Natural killer cell (primary cell): ENCODE measurements at regions not wholly inside any gene's neighbourhood (a gene's known extent, or its start where the extent isn't known, plus 50 kb on each side); places are given as distances from the start of the nearest gene placed in this dataset.
"Not testable (repeated sequence)": the region's sequence is repeated elsewhere in the genome, so short reads cannot be mapped to it uniquely, and the experiment has no call there.

Experiments
- ATAC-seq, 3 donors: fragments of 150-1000 bp in 2 of 3; fragments of 200-7000 bp in 1 of 3; cut with Tn5 transposase; 1 replicate in 1 of 3; 2 replicates in 2 of 3; pipeline ENCODE4 v1.10.0; 2021; ENCODE audit warnings: mild to moderate bottlenecking in 2 of 3, moderate library complexity in 2 of 3
- DNase-seq, 2 donors: peaks; one replicate each; pipeline versions ENCODE4 v3.0.0 to v3.0.0-alpha.2; 2013 to 2021; ENCODE audit warnings: mixed read lengths in 1 of 2
- H3K27ac ChIP-seq: one replicate; pipeline ENCODE4 v1.5.1; 2013; ENCODE audit warnings: mild to moderate bottlenecking, low read length
- H3K27me3 ChIP-seq: one replicate; pipeline ENCODE4 v1.6.1; 2013; ENCODE audit warnings: low read length; ENCODE audit not compliant: control insufficient read depth, insufficient read depth
- H3K36me3 ChIP-seq: one replicate; pipeline ENCODE4 v1.6.1; 2013; ENCODE audit warnings: low read length; ENCODE audit not compliant: control insufficient read depth, insufficient read depth
- H3K4me1 ChIP-seq: one replicate; pipeline ENCODE4 v1.6.1; 2013; ENCODE audit warnings: low read length; ENCODE audit not compliant: control insufficient read depth, insufficient read depth
- H3K4me3 ChIP-seq: one replicate; pipeline ENCODE4 v1.5.1; 2013; ENCODE audit warnings: low read length
- H3K9me3 ChIP-seq: one replicate; pipeline ENCODE4 v1.6.1; 2013; ENCODE audit warnings: low read length; ENCODE audit not compliant: control insufficient read depth, insufficient read depth
- H3K27ac Mint-ChIP-seq, 2 donors: one replicate each; pipeline ENCODE4 v1.8.0; 2022; ENCODE audit warnings: mild to moderate bottlenecking in 2 of 2, mixed read lengths in 2 of 2, moderate library complexity in 1 of 2
- H3K27me3 Mint-ChIP-seq, 2 donors: one replicate each; pipeline ENCODE4 v1.8.0; 2022; ENCODE audit warnings: low read depth in 2 of 2, mixed read lengths in 2 of 2
- H3K36me3 Mint-ChIP-seq: one replicate; pipeline ENCODE4 v1.8.0; 2022; ENCODE audit warnings: mixed read lengths
- H3K4me1 Mint-ChIP-seq, 2 donors: one replicate each; pipeline ENCODE4 v1.8.0; 2022; ENCODE audit warnings: mixed read lengths in 2 of 2
- H3K4me3 Mint-ChIP-seq: one replicate; pipeline ENCODE4 v1.8.0; 2022; ENCODE audit warnings: mild to moderate bottlenecking, moderate library complexity, mixed read lengths
- H3K9me3 Mint-ChIP-seq, 2 donors: one replicate each; pipeline ENCODE4 v1.8.0; 2022; ENCODE audit warnings: mixed read lengths in 2 of 2
- WGBS: methylation state at CpG from one replicate; pipeline ENCODE4 v1.1.7; 2013; ENCODE audit warnings: missing lambda C conversion rate; ENCODE audit not compliant: insufficient coverage; 5-methylcytosine and 5-hydroxymethylcytosine counted together
- intact Hi-C: fragments of 100-400 bp; cut with micrococcal nuclease; formaldehyde crosslinking; loops from one replicate; pipeline ENCODE4 v1.14.2; 2022
- TF ChIP-seq, protein P1 (sequence below): fragments of 200-600 bp; IDR thresholded peaks from one replicate; pipeline ENCODE4 v1.8.0; 2022; ENCODE audit warnings: antibody characterized with exemption

DNA sequence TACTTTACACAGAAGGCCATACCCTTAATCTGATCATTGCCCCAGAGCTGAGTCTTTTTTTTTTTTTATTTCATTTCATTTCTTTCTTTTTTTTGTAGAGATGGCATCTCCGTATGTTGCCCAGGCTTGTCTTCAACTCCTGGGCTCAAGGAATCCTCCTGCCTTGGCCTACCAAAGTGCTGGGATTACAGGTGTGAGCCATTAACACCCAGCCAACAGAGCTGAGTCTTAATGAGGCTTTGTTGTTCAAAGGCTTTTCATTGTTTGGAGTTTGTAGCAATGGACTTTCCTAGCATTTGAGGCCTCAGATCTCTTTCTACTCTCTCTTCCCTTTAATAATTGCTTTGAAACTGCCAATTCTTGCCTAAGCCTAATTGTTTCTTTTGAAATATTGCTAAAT is 176.5 kb upstream of the FBN2 start:
- Mint-ChIP-seq H3K4me1 (no peaks in the 10 kb centered on the region), H3K9me3 (peaks cover 7 to 13% of the 10 kb centered on the region in 2 donors), H3K36me3 (no peaks in the 10 kb centered on the region), H3K27me3 (no peaks in the 10 kb centered on the region), H3K4me3 (no peak overlapping the region), H3K27ac (no peak overlapping the region)
- intact Hi-C loops = no loop called here
- 100% methylated on average over 1 of the region's 1 CpG for WGBS
- ATAC-seq (no peak), DNase-seq (no peak)
- Histone ChIP-seq H3K9me3 (no peaks in the 10 kb centered on the region), H3K27me3 (no peaks in the 10 kb centered on the region), H3K36me3 (no peaks in the 10 kb centered on the region), H3K4me1 (no peaks in the 10 kb centered on the region), H3K27ac (no peak overlapping the region), H3K4me3 (no peak overlapping the region)
- TF ChIP-seq, protein P1, sequence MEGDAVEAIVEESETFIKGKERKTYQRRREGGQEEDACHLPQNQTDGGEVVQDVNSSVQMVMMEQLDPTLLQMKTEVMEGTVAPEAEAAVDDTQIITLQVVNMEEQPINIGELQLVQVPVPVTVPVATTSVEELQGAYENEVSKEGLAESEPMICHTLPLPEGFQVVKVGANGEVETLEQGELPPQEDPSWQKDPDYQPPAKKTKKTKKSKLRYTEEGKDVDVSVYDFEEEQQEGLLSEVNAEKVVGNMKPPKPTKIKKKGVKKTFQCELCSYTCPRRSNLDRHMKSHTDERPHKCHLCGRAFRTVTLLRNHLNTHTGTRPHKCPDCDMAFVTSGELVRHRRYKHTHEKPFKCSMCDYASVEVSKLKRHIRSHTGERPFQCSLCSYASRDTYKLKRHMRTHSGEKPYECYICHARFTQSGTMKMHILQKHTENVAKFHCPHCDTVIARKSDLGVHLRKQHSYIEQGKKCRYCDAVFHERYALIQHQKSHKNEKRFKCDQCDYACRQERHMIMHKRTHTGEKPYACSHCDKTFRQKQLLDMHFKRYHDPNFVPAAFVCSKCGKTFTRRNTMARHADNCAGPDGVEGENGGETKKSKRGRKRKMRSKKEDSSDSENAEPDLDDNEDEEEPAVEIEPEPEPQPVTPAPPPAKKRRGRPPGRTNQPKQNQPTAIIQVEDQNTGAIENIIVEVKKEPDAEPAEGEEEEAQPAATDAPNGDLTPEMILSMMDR = no peak

DNA sequence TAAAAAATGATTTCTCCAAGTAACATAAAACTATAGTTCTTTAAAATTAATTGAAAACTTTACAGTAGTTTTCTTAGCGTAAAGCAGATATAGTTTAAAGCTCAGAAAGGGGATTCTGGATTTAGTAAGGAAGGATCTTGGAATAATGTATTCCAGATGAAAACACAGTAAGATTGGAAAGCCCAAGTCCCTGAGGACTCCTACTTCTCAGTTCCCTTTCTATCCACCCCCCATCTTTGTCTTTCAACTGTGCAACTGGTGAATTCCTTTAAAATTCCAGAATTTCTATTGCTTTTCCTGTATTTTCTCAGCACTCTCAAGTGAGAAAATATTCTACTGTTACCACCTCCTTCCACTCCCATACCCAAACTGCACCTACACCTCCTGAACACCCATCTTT is 184.5 kb upstream of the FBN2 start:
- no peaks in the 10 kb centered on the region for H3K36me3 Mint-ChIP-seq
- H3K9me3 Mint-ChIP-seq = peaks cover 12 to 14% of the 10 kb centered on the region in 2 donors
- DNase-seq (no peak), ATAC-seq (no peak)
- no peak overlapping the region for H3K27ac Mint-ChIP-seq
- TF ChIP-seq, protein P1 = no peak
- Histone ChIP-seq H3K9me3 (no peaks in the 10 kb centered on the region), H3K27me3 (no peaks in the 10 kb centered on the region), H3K4me1 (no peaks in the 10 kb centered on the region), H3K27ac (no peak overlapping the region), H3K4me3 (no peak overlapping the region), H3K36me3 (no peaks in the 10 kb centered on the region)
- H3K4me3 Mint-ChIP-seq = no peak overlapping the region
- intact Hi-C loops = no loop called here
- no CpG with 5 or more reads among the region's 1 CpG for WGBS
- no peaks in the 10 kb centered on the region for H3K27me3 Mint-ChIP-seq
- H3K4me1 Mint-ChIP-seq = no peaks in the 10 kb centered on the region

DNA sequence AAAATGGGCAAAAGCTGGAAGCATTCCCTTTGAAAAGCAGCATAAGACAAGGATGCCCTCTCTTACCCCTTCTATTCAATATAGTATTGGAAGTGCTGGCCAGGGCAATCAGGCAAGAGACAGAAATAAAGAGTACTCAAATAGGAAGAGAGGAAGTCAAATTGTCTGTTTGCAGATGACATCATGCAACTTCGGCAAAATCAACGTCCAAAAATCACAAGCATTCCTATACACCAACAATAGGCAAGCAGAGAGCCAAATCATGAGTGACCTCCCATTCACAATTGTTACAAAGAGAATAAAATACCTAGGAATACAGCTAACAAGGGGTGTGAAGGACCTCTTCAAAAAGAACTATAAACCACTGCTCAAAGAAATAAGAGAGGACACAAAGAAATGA is 192.0 kb upstream of the FBN2 start:
- not testable (repeated sequence) for ATAC-seq

DNA sequence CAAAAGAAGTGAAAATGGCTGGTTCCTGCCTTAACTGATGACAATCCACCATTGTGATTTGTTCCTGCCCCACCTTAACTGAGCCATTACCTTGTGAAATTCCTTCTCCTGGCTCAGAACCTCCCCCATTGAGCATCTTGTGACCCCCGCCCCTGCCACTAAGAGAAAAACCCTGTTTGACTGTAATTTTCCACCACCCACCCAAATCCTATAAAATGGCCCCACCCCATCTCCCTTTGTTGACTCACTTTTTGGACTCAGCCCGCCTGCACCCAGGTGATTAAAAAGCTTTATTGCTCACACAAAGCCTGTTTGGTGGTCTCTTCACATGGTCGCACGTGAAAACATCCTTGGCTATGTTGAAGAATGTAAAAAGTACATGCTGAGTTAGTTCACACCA is 197.6 kb upstream of the FBN2 start:
- H3K36me3 ChIP-seq, H3K27ac ChIP-seq, H3K36me3 Mint-ChIP-seq, H3K4me3 Mint-ChIP-seq, H3K4me1 ChIP-seq, H3K27me3 Mint-ChIP-seq, intact Hi-C loops, H3K4me3 ChIP-seq, ATAC-seq, DNase-seq, H3K4me1 Mint-ChIP-seq, H3K9me3 ChIP-seq, H3K27me3 ChIP-seq, H3K27ac Mint-ChIP-seq: not testable (repeated sequence)
- H3K9me3 Mint-ChIP-seq = peaks cover 7 to 12% of the 10 kb centered on the region in 2 donors
- WGBS = 89% methylated on average over 3 of the region's 4 CpGs

More for the DNA sequence above, 192.0 kb upstream of the FBN2 start:
- WGBS = 100% methylated on average over 2 of the region's 2 CpGs
- H3K9me3 ChIP-seq, H3K4me3 Mint-ChIP-seq, H3K36me3 Mint-ChIP-seq, intact Hi-C loops, H3K27ac ChIP-seq, H3K27me3 Mint-ChIP-seq, H3K36me3 ChIP-seq, H3K4me3 ChIP-seq, H3K9me3 Mint-ChIP-seq, H3K4me1 ChIP-seq, H3K4me1 Mint-ChIP-seq, DNase-seq, H3K27me3 ChIP-seq, H3K27ac Mint-ChIP-seq: not testable (repeated sequence)

DNA sequence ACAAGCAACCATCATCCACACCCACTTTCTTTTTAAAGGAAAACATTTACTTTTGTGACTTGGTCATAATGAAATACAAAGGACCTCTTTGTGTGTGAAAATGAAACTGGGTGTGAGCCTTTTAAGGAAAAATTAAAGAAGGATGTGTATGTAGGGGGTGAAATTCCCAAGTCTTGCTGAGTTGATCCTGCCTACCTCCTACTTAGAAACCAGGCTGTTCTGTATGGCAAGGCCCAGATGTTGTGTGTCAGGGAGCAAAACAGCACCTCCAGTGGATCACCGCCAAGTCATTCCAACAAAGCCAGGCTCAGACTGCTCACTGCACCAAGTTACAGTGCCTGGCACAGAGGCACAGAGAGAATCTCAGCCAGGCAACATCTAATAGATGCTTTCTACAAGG is 198.5 kb upstream of the FBN2 start:
- H3K27me3 Mint-ChIP-seq = no peaks in the 10 kb centered on the region
- no peak overlapping the region for H3K4me3 Mint-ChIP-seq
- TF ChIP-seq, protein P1 = no peak
- Histone ChIP-seq H3K27me3 (no peaks in the 10 kb centered on the region), H3K4me1 (no peaks in the 10 kb centered on the region), H3K27ac (no peak overlapping the region), H3K4me3 (no peak overlapping the region), H3K9me3 (peaks cover 5% of the 10 kb centered on the region), H3K36me3 (no peaks in the 10 kb centered on the region)
- intact Hi-C loops = no loop called here
- peaks cover 7 to 18% of the 10 kb centered on the region in 2 donors for H3K9me3 Mint-ChIP-seq
- 100% methylated on average over 1 of the region's 1 CpG for WGBS
- H3K4me1 Mint-ChIP-seq = no peaks in the 10 kb centered on the region
- no peak for DNase-seq
- H3K36me3 Mint-ChIP-seq = no peaks in the 10 kb centered on the region
- H3K27ac Mint-ChIP-seq = no peak overlapping the region
- ATAC-seq = no peak
